GM12864 (cell line): ENCODE measurements at regions not wholly inside any gene's neighbourhood (a gene's known extent, or its start where the extent isn't known, plus 50 kb on each side); places are given as distances from the start of the nearest gene placed in this dataset.

Experiments used
- DNase-seq: peaks from one replicate; pipeline ENCODE4 v3.0.0-alpha.2; 2011; ENCODE audit warnings: low read depth
- H3K4me3 ChIP-seq: 2 replicates; pipeline ENCODE4 v1.5.1; 2011; ENCODE audit warnings: mild to moderate bottlenecking, low read depth, low read length, control low read depth
- CTCF ChIP-seq: IDR thresholded peaks from 2 replicates; pipeline ENCODE4 v1.5.1; 2011; ENCODE audit warnings: low read depth, mild to moderate bottlenecking, moderate library complexity, low read length, control low read depth, inconsistent platforms; ENCODE audit errors: missing control alignments

GRCh38 chr6:112780498-112781096, 433.5 kb downstream of the RFPL4B start:
- DNase-seq: peak; percentile 41
- peak; percentile 61 for TF ChIP-seq CTCF
- no peak overlapping the region for H3K4me3 ChIP-seq

- H3K4me3 ChIP-seq: no peak overlapping the region
- TF ChIP-seq CTCF: peak; percentile 4
- DNase-seq: no peak
Measured at GRCh38 chr6:112781241-112781640, 434.1 kb downstream of the RFPL4B start.

GRCh38 chr6:112785408-112785807, 438.3 kb downstream of the RFPL4B start:
- DNase-seq: no peak
- H3K4me3 ChIP-seq: no peak overlapping the region
- no peak for TF ChIP-seq CTCF

GRCh38 chr6:112786801-112787200, 439.7 kb downstream of the RFPL4B start:
- DNase-seq: no peak
- TF ChIP-seq CTCF: no peak
- no peak overlapping the region for H3K4me3 ChIP-seq

GRCh38 chr6:112787371-112787770, 440.2 kb downstream of the RFPL4B start:
- no peak overlapping the region for H3K4me3 ChIP-seq
- no peak for TF ChIP-seq CTCF
- DNase-seq: no peak

- DNase-seq: no peak
- H3K4me3 ChIP-seq: no peak overlapping the region
- no peak for TF ChIP-seq CTCF
Measured at GRCh38 chr6:112795316-112795715, 448.2 kb downstream of the RFPL4B start.

GRCh38 chr6:112796712-112797111, 449.6 kb downstream of the RFPL4B start:
- no peak for TF ChIP-seq CTCF
- H3K4me3 ChIP-seq: no peak overlapping the region
- no peak for DNase-seq
